RCC 7860 (cell line): ENCODE measurements at regions not wholly inside any gene's neighbourhood (a gene's known extent, or its start where the extent isn't known, plus 50 kb on each side); places are given as distances from the start of the nearest gene placed in this dataset.

ENCODE experiments used
- DNase-seq: peaks from one replicate; pipeline ENCODE4 v3.0.0-alpha.2; 2015; ENCODE audit warnings: low spot score
- FAIRE-seq: peaks from 2 replicates; lab custom pipeline; 2012; peaks lifted over from hg19 to GRCh38; lab: Jason Lieb, UNC

DNA sequence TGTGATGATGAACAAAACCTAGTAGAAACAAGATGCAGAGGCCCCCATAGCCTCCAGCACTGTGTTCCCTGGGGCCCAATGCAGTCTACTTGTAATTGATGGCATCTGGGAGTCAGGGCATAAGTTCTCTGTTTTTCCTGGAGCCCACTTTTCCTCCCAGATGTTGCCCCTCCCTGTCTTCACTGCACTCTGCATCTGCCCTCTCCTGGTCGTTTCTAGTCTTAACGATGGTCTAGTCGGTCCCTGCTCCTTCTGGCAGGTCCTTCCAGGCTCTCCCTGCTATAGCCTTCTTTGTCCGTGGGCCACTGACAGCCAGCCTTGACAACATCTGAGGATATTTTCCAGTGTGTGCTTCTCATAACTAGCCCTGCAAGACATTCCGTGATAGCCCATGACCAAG is 208.3 kb downstream of the GXYLT1 start:
- FAIRE-seq (no peak), DNase-seq (no peak)

DNA sequence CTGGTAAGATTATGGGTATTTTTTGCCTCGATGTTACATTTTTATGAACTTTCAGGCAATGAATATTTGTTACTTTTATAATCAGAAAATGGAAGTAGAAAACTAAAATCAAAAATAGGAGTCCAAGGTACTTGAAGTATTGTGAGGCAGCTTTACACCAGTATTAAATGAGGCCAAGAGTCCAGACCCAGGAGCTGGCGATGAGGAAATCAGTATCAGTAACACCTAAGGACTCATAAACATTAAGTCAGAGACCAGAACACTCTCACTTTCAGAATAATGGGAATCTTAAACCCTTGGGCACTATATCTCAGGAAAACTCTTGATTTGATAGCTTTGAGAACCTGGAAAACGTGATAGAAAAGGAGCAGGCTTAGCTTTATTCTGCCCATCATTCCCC is 208.8 kb downstream of the GXYLT1 start:
- DNase-seq (no peak), FAIRE-seq (no peak)

GRCh38 chr12:41932470-41932991 is 212.1 kb downstream of the GXYLT1 start:
- DNase-seq (no peak), FAIRE-seq (no peak)

DNA sequence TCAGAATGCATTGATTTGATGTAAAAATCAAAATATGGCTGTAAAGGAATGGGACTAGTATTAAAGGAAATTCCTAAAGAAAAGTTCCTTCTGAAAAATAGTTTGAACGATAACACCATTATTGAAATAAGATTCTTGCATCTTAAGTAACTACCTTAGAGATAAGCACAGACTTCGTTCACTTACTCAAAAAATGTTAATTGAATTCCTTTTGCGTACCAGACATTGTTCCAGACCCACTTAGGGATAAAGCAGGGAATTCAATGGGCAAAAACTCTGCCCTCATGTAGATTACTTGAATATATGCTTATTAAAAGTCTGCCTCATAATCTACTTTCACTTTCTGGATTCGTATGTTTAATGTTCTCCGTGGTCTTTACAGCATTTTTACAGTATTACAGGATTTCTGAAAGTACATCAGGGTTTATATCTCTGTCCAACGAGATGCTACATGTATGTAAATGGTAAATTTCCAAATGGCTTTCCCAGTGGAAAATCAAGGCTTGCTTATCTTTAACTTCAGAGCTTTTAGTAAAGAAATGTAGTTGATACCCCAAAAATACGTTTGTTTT is 213.7 kb downstream of the GXYLT1 start:
- DNase-seq (no peak), FAIRE-seq (no peak)

DNA sequence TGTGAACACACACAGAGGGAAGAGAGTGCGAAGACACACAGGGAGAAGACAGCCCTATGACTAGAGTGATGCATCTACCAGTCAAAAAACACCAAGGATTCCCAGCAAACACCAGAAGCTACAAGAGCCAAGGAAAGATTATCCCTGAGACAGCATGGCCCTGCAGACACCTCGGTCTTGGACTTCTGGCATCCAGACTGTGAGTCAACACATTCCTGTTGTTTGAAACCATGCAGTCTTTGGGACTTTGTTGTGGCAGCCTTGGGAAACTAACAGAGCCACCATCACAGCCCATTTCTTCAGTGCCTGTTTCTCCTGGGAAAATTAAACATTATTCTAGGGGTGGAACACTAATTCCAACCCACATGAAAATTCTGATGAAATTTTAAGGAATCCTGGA is 220.6 kb downstream of the GXYLT1 start:
- FAIRE-seq (no peak), DNase-seq (no peak)

- FAIRE-seq, result no peak
- no peak for DNase-seq
Measured at GRCh38 chr12:41923351-41923750, 221.3 kb downstream of the GXYLT1 start.

GRCh38 chr12:41920355-41920754 is 224.3 kb downstream of the GXYLT1 start:
- no peak for DNase-seq
- FAIRE-seq, result no peak

DNA sequence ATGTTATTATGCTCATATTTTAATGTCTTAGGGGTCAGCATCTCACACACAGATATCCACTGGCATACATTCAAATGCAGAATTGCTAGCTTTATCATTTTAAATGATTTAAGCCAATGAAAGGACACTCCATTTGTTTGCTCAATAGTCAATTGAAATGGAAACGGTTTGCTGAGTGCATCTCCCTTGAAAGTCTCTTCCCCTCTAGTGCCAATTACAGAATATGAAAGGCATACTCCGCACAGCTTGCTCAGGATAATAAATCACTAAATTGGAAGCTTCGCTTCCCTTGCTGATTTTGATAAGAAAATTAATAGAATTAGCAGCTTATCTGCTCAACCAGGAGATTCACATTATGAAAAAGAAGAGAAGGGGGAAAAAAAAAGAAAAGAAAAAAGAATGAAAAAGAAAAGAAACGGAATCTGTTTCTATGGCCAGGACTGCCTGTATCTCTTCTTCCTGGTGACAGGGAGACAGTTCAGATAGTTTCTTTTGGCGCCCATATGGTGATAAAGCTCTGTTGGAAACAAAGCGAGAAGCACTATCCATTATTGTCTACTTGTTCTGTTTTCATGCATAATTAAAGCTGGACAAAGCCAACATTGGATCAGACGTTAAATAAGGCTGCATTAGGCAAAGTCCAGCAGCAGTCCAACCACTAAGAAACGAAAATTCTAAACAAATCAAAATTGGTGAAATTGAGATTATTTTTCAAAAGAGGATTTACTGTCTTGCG is 225.0 kb downstream of the GXYLT1 start:
- no peak for FAIRE-seq
- DNase-seq, result no peak

DNA sequence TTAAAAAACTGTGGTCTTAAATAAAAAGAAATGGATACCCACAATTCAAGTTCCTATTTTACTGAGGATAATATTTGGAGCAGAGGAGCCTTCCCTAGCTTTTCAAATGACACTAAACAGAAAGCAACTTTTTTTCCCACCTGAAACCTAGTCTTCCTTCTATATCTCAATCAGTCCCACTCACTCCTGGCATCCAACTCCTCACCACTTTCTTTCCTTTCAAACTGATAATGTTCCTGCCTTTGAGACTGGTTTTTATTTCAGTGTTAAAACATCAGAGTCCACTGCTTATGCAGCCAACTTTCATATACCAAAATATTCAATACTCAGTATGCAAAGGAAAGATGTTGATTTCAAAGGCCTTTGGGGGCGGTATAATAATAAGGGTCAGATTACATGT is 225.6 kb downstream of the GXYLT1 start:
- FAIRE-seq (no peak), DNase-seq (no peak)

DNA sequence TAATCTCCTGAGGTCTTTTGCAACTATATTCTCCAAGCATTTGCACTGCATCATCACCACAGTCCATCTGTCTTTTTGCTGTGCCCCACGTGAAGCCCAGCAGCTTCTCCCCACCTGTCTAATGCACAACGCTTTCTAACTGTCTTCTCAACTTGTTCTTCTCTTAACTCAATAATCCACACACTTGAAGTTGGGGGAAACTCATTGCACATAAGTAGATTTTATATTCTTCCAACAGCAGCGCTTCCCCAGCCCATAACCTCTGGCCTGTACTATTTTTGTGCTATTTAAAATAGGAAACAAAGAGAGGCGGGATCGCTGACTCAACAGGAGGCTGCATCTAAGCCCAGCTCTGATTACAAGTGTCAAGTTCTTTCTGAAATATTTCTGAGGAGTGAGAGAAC is 226.7 kb downstream of the GXYLT1 start:
- DNase-seq (no peak), FAIRE-seq (no peak)

GRCh38 chr12:41917181-41917580 is 227.5 kb downstream of the GXYLT1 start:
- no peak for FAIRE-seq
- no peak for DNase-seq

GRCh38 chr12:41910578-41911320 is 233.9 kb downstream of the GXYLT1 start:
- DNase-seq, result no peak
- FAIRE-seq, result no peak

- DNase-seq, result no peak
- no peak for FAIRE-seq
Measured at GRCh38 chr12:41908206-41908605, 236.5 kb downstream of the GXYLT1 start.

GRCh38 chr12:41907550-41907949 is 237.1 kb downstream of the GXYLT1 start:
- DNase-seq (no peak), FAIRE-seq (no peak)

- no peak for DNase-seq
- no peak for FAIRE-seq
Measured at GRCh38 chr12:41907021-41907420, 237.7 kb downstream of the GXYLT1 start.

- DNase-seq, result no peak
- FAIRE-seq, result no peak
Measured at GRCh38 chr12:41905759-41906297, 238.8 kb downstream of the GXYLT1 start.

- DNase-seq (no peak), FAIRE-seq (no peak)
Measured at GRCh38 chr12:41905073-41905758, 239.5 kb downstream of the GXYLT1 start.

DNA sequence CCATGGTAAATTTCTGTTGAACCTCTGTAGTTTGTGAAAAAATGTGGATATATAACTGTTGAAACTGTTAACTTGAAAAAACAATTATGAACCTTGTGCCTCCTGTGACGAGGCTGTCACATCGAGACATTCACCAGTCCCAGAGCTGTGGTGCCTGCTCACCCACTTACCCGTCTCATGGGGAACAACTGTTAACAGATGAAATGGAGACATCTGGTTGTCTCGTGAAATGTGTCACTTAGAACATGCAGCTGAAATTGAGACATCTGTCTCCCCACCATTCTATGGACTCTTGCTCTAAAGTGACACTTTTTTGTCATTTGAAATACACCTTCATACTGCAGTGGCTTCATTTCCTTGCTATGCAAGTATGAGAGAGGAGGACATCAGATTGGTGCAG is 240.6 kb downstream of the GXYLT1 start:
- FAIRE-seq (no peak), DNase-seq (no peak)

- DNase-seq (no peak), FAIRE-seq (no peak)
Measured at GRCh38 chr12:41903014-41903708, 241.5 kb downstream of the GXYLT1 start.

DNA sequence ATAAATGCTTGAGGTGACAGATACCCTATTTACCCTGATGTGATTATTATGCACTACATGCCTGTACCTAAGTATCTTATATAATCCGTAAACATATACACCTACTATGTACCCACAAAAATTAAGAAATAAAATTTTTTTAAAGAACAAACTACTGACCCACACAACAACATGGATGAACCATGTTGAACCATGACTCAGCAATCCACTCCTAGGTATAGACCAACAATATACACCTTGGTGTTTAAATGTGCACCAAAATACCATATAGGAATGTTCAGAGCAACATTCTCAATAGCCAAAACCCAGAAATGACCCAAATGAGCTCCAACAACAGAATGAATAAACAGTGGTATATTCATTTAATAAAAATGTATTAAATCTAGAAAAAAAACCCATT is 245.1 kb downstream of the GXYLT1 start:
- no peak for FAIRE-seq

More for the DNA sequence above, 245.1 kb downstream of the GXYLT1 start:
- no peak for DNase-seq
